Heart left ventricle (tissue), 16 donors: ENCODE measurements at regions not wholly inside any gene's neighbourhood (a gene's known extent, or its start where the extent isn't known, plus 50 kb on each side); places are given as distances from the start of the nearest gene placed in this dataset.

Experiments used
- ATAC-seq, 4 donors: fragments of 200-7000 bp; cut with Tn5 transposase; one replicate each; pipeline ENCODE4 v1.9.1; 2020 to 2022; ENCODE audit warnings: moderate library complexity in 4 of 4, mild to moderate bottlenecking in 3 of 4, moderate number of reproducible peaks in 1 of 4
- DNase-seq, 5 donors: peaks; one replicate each; pipeline ENCODE4 v3.0.0-alpha.2; 2020
- H3K27ac ChIP-seq, 12 donors: fragments of 200-600 bp; sonication (generic) in 4 of 12; one replicate each; pipeline versions ENCODE4 v1.5.0 to v1.8.0; 2016 to 2022; ENCODE audit warnings: mild to moderate bottlenecking in 2 of 12
- H3K27me3 ChIP-seq, 9 donors: fragments of 200-600 bp; sonication (generic) in 2 of 9; one replicate each; pipeline versions ENCODE4 v1.5.1 to v1.8.0; 2016 to 2022; ENCODE audit warnings: mild to moderate bottlenecking in 3 of 9
- H3K36me3 ChIP-seq, 9 donors: fragments of 200-600 bp; sonication (generic) in 2 of 9; one replicate each; pipeline versions ENCODE4 v1.5.0 to v1.8.0; 2018 to 2022; ENCODE audit warnings: mild to moderate bottlenecking in 2 of 9
- H3K4me1 ChIP-seq, 12 donors: fragments of 200-600 bp; sonication (generic) in 4 of 12; one replicate each; pipeline versions ENCODE4 v1.5.0 to v1.8.0; 2016 to 2022; ENCODE audit warnings: mild to moderate bottlenecking in 3 of 12
- H3K4me3 ChIP-seq, 12 donors: fragments of 200-600 bp; sonication (generic) in 4 of 12; one replicate each; pipeline versions ENCODE4 v1.5.0 to v1.8.0; 2017 to 2022; ENCODE audit warnings: mild to moderate bottlenecking in 9 of 12, moderate library complexity in 4 of 12
- H3K9me3 ChIP-seq, 12 donors: fragments of 200-600 bp; sonication (generic) in 4 of 12; one replicate each; pipeline versions ENCODE4 v1.5.0 to v1.8.0; 2016 to 2022; ENCODE audit warnings: mild to moderate bottlenecking in 1 of 12
- POLR2A ChIP-seq, 2 donors: fragments of 450-650 bp; IDR thresholded peaks; one replicate each; pipeline ENCODE4 v1.6.1; 2017; ENCODE audit warnings: antibody characterized with exemption in 2 of 2, mild to moderate bottlenecking in 2 of 2, moderate library complexity in 2 of 2
- WGBS, 4 donors: extraction: QIAGEN DNeasy Blood & Tissue Kit in 2 of 4; methylation state at CpG; one replicate each; pipeline versions ENCODE4 v1.1.5 to v1.1.7; 2013 to 2018; 5-methylcytosine and 5-hydroxymethylcytosine counted together
- intact Hi-C, 10 donors: fragments of 100-400 bp; cut with DNase I; formaldehyde crosslinking; loops; one replicate each; pipeline versions ENCODE4 v1.11.1 to v1.14.2; 2022
- TF ChIP-seq, protein P1 (sequence below), 12 donors: fragments of 200-600 bp; sonication (generic) in 4 of 12; IDR thresholded peaks; one replicate each; pipeline versions ENCODE4 v1.5.0 to v1.8.0; 2018 to 2022; ENCODE audit warnings: antibody characterized with exemption in 12 of 12, mild to moderate bottlenecking in 5 of 12
- donor health status: ischemic (EF 13 %, LVEDD 7.1; RV severe dilation, severe dysfunction).
- donor health status: healthy with polysubstance abuse.
- donor health status: DM: no; HTN: yes; CAD: no.
- donor health status: DM: no; HTN: no; CAD: no.
- donor health status: ischemic (EF 25% LVEDD 6.9; RV normal size, moderate dysfunction).
- donor health status: ischemic (EF 25% LVEDD 5.7; RV mildly dilated, moderate dysfunction).
- donor health status: healthy.
- donor health status: DM: yes; HTN: yes; CAD: no.
- donor health status: ischemic (EF 35%, LVEDD 5.7; RV mildly dilated, moderate dysfunction).
- donor health status: nonischemic (EF 11% LVEDD 7.7; RV severe dilation, severe dysfunction).
- donor health status: DM: yes; HTN: yes; CAD: no.
- donor health status: PGD.
- donor health status: ischemic (EF 29% LVEDD 5.4; RV normal size, mild dysfunction).
- donor health status: nonischemic (EF 23%, LVEDD 6.1; RV moderate dilation, normal function).

GRCh38 chr15:69795601-69796000 lies 302.1 kb downstream of the TLE3 start:
- no peaks in the 10 kb centered on the region for H3K36me3 ChIP-seq
- peak overlapping the region; percentile 8 to 82 (median 58) for H3K27ac ChIP-seq
- WGBS, 4 donors: 70 to 87% (median 78%) methylated on average over 5 to 6 of the region's 6 CpGs
- TF ChIP-seq, protein P1, sequence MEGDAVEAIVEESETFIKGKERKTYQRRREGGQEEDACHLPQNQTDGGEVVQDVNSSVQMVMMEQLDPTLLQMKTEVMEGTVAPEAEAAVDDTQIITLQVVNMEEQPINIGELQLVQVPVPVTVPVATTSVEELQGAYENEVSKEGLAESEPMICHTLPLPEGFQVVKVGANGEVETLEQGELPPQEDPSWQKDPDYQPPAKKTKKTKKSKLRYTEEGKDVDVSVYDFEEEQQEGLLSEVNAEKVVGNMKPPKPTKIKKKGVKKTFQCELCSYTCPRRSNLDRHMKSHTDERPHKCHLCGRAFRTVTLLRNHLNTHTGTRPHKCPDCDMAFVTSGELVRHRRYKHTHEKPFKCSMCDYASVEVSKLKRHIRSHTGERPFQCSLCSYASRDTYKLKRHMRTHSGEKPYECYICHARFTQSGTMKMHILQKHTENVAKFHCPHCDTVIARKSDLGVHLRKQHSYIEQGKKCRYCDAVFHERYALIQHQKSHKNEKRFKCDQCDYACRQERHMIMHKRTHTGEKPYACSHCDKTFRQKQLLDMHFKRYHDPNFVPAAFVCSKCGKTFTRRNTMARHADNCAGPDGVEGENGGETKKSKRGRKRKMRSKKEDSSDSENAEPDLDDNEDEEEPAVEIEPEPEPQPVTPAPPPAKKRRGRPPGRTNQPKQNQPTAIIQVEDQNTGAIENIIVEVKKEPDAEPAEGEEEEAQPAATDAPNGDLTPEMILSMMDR (IDR thresholded peaks at IDR 0.05): no peak
- TF ChIP-seq POLR2A (IDR thresholded peaks at IDR 0.05): no peak
- DNase-seq: no peak
- peaks cover 0 to 10% (median 3%) of the 10 kb centered on the region in 12 donors for H3K9me3 ChIP-seq
- H3K27me3 ChIP-seq: no peaks in the 10 kb centered on the region
- H3K4me3 ChIP-seq: no peak overlapping the region
- no peak for ATAC-seq
- peaks cover 0 to 28% (median 13%) of the 10 kb centered on the region in 12 donors for H3K4me1 ChIP-seq
- intact Hi-C loops: no loop called here

- intact Hi-C loops: no loop called here
- TF ChIP-seq, protein P1 (IDR thresholded peaks at IDR 0.05): no peak
- no peak for TF ChIP-seq POLR2A (IDR thresholded peaks at IDR 0.05)
- ATAC-seq: no peak
- WGBS, 4 donors: 54 to 79% (median 63%) methylated on average over 6 of the region's 6 CpGs
- H3K36me3 ChIP-seq: no peaks in the 10 kb centered on the region
- no peak for DNase-seq
- no peak overlapping the region for H3K27ac ChIP-seq
- H3K9me3 ChIP-seq: no peaks in the 10 kb centered on the region
- peaks cover 0 to 28% (median 13%) of the 10 kb centered on the region in 12 donors for H3K4me1 ChIP-seq
- H3K27me3 ChIP-seq: no peaks in the 10 kb centered on the region
- H3K4me3 ChIP-seq: no peak overlapping the region
Observed at GRCh38 chr15:69797051-69797595, 300.6 kb downstream of the TLE3 start.

GRCh38 chr15:69797615-69798014 lies 300.1 kb downstream of the TLE3 start:
- WGBS, 4 donors: 92 to 98% (median 94%) methylated on average over 3 of the region's 3 CpGs
- intact Hi-C loops: no loop called here
- Histone ChIP-seq H3K4me3 (no peak overlapping the region), H3K27ac (no peak overlapping the region), H3K27me3 (no peaks in the 10 kb centered on the region), H3K36me3 (no peaks in the 10 kb centered on the region), H3K9me3 (no peaks in the 10 kb centered on the region), H3K4me1 (peaks cover 0 to 28% (median 13%) of the 10 kb centered on the region in 12 donors)
- TF ChIP-seq, protein P1 (IDR thresholded peaks at IDR 0.05): no peak
- TF ChIP-seq POLR2A (IDR thresholded peaks at IDR 0.05): no peak
- no peak for DNase-seq
- no peak for ATAC-seq

GRCh38 chr15:69798481-69799250 lies 299.1 kb downstream of the TLE3 start:
- Histone ChIP-seq H3K4me3 (no peak overlapping the region), H3K27me3 (no peaks in the 10 kb centered on the region), H3K4me1 (peaks cover 0 to 25% (median 13%) of the 10 kb centered on the region in 12 donors), H3K36me3 (no peaks in the 10 kb centered on the region), H3K27ac (peak overlapping the region in 1 of 12 donors; percentile 42), H3K9me3 (no peaks in the 10 kb centered on the region)
- intact Hi-C loops: no loop called here
- peak in 2 of 5 donors; percentile 25 to 50 for DNase-seq
- peak in 3 of 4 donors; percentile 25 to 49 (median 47) for ATAC-seq
- TF ChIP-seq POLR2A (IDR thresholded peaks at IDR 0.05): no peak
- TF ChIP-seq, protein P1 (IDR thresholded peaks at IDR 0.05): no peak
- WGBS, 4 donors: 62 to 77% (median 69%) methylated on average over 7 of the region's 7 CpGs
